ENCODE measurements at regions not wholly inside any gene's neighbourhood (a gene's known extent, or its start where the extent isn't known, plus 50 kb on each side); places are given as distances from the start of the nearest gene placed in this dataset.

DNA sequence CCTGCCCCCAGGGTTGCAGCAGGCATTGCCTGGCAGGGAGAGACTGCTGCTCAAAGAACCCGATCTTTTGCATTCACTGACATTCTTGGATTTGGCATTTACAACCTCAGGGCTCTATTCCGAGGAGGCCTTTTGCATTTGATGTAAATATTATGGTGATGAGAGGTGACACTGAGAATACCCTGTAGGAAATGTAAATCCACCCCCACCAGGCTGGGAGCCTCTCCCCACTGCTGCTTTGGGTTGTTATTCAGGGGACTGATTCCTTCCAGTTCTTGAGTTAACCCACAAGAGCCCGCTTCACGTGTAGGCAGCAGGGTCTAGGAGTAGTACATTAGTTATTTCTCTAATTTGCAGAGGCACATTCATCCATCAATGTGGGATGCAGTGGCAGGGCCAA lies 55.5 kb upstream of the ARAP3 start:
- H3K27me3 ChIP-seq (ENCODE audit: control insufficient read depth in 2 of 2, insufficient read depth in 2 of 2, low read length in 2 of 2), result no peaks in the 10 kb centered on the region
- WGBS (ENCODE audit: insufficient coverage), result 17% methylated on average over 1 of the region's 4 CpGs
- no peaks in the 10 kb centered on the region for H4K20me1 ChIP-seq (ENCODE audit: insufficient read depth, low read length)
- Mint-ChIP-seq H3K9me3 (no peaks in the 10 kb centered on the region), H3K36me3 (no peaks in the 10 kb centered on the region), H3K27me3 (ENCODE audit: low read depth in 3 of 3) (peaks cover 8 to 20% (median 9%) of the 10 kb centered on the region in 3 donors), H3K27ac (peak overlapping the region in 1 of 7 donors; percentile 69), H3K4me1 (no peaks in the 10 kb centered on the region), H3K4me3 (no peak overlapping the region)
- no peak for TF ChIP-seq CTCF (IDR thresholded peaks at IDR 0.05)
- no peaks in the 10 kb centered on the region for H3K4me1 ChIP-seq (ENCODE audit: control insufficient read depth in 1 of 2, insufficient read depth in 2 of 2, low read length in 2 of 2)
- no peak overlapping the region for H3K9ac ChIP-seq (ENCODE audit: insufficient read depth, low read length, poor library complexity, severe bottlenecking)
- H3K9me3 ChIP-seq (replicated peaks in 1 of 2; ENCODE audit: control insufficient read depth in 1 of 2, insufficient read depth in 1 of 2, low read length in 2 of 2), result no peaks in the 10 kb centered on the region
- no peak overlapping the region for H3K4me2 ChIP-seq (replicated peaks; ENCODE audit: extremely low read depth, low read length, poor library complexity, severe bottlenecking)
- no peak overlapping the region for H2AFZ ChIP-seq (ENCODE audit: insufficient read depth, low read depth, low read length, poor library complexity, severe bottlenecking)
- H3K4me3 ChIP-seq (replicated peaks in 1 of 3; ENCODE audit: low read depth in 2 of 3, low read length in 3 of 3), result no peak overlapping the region
- no peaks in the 10 kb centered on the region for H3K79me2 ChIP-seq (ENCODE audit: insufficient read depth, low read length)
- no peak overlapping the region for H3K27ac ChIP-seq (ENCODE audit: low read depth in 1 of 2, low read length in 2 of 2)
- DNase-seq, result no peak
- H3K36me3 ChIP-seq (replicated peaks in 1 of 2; ENCODE audit: control insufficient read depth in 1 of 2, insufficient read depth in 2 of 2, low read length in 2 of 2), result no peaks in the 10 kb centered on the region
- intact Hi-C loops (cut with micrococcal nuclease), result no loop called here

DNA sequence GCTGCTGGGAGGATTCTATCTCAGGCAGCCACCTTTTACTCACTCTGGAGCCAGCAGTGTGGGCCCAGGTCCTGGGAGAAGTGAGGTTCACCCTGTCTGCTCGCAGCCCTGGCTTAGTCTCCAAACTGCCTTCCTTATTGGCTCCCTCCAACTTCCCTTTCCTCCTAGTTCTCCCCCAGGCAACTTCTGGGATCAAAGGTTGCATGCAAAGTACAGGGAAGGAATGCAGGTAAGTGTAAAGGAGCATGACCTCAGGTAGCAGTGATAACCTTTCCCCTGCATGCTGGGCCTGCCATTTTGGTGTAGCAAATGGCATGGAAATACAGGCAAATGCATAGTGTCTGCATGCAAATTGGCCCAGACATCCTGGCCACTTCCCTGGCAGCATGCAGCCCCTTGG lies 53.8 kb upstream of the ARAP3 start:
- intact Hi-C loops (cut with micrococcal nuclease), result no loop called here
- TF ChIP-seq CTCF (IDR thresholded peaks at IDR 0.05), result no peak
- Histone ChIP-seq H3K27me3 (ENCODE audit: control insufficient read depth in 2 of 2, insufficient read depth in 2 of 2, low read length in 2 of 2) (no peaks in the 10 kb centered on the region), H3K9ac (ENCODE audit: insufficient read depth, low read length, poor library complexity, severe bottlenecking) (no peak overlapping the region), H3K4me2 (replicated peaks; ENCODE audit: extremely low read depth, low read length, poor library complexity, severe bottlenecking) (no peak overlapping the region), H3K27ac (ENCODE audit: low read depth in 1 of 2, low read length in 2 of 2) (no peak overlapping the region), H3K4me1 (ENCODE audit: control insufficient read depth in 1 of 2, insufficient read depth in 2 of 2, low read length in 2 of 2) (no peaks in the 10 kb centered on the region), H3K4me3 (replicated peaks in 1 of 3; ENCODE audit: low read depth in 2 of 3, low read length in 3 of 3) (no peak overlapping the region), H3K36me3 (replicated peaks in 1 of 2; ENCODE audit: control insufficient read depth in 1 of 2, insufficient read depth in 2 of 2, low read length in 2 of 2) (no peaks in the 10 kb centered on the region), H3K9me3 (replicated peaks in 1 of 2; ENCODE audit: control insufficient read depth in 1 of 2, insufficient read depth in 1 of 2, low read length in 2 of 2) (no peaks in the 10 kb centered on the region), H2AFZ (ENCODE audit: insufficient read depth, low read depth, low read length, poor library complexity, severe bottlenecking) (no peak overlapping the region), H4K20me1 (ENCODE audit: insufficient read depth, low read length) (no peaks in the 10 kb centered on the region), H3K79me2 (ENCODE audit: insufficient read depth, low read length) (no peaks in the 10 kb centered on the region)
- H3K9me3 Mint-ChIP-seq, result no peaks in the 10 kb centered on the region
- WGBS (ENCODE audit: insufficient coverage), result no CpG with 5 or more reads among the region's 1 CpG
- no peaks in the 10 kb centered on the region for H3K36me3 Mint-ChIP-seq
- no peaks in the 10 kb centered on the region for H3K4me1 Mint-ChIP-seq
- no peak overlapping the region for H3K4me3 Mint-ChIP-seq
- H3K27me3 Mint-ChIP-seq (ENCODE audit: low read depth in 3 of 3), result peaks cover 4 to 17% (median 5%) of the 10 kb centered on the region in 3 donors
- DNase-seq, result no peak
- no peak overlapping the region for H3K27ac Mint-ChIP-seq

Measured in CD14-positive monocyte (primary cell).